ENCODE measurements at regions not wholly inside any gene's neighbourhood (a gene's known extent, or its start where the extent isn't known, plus 50 kb on each side); places are given as distances from the start of the nearest gene placed in this dataset.

- Mint-ChIP-seq H3K27ac (no peak overlapping the region), H3K27me3 (peaks cover under 1% of the 10 kb centered on the region), H3K36me3 (ENCODE audit: low read depth) (no peaks in the 10 kb centered on the region), H3K9me3 (peaks cover under 1% of the 10 kb centered on the region), H3K4me1 (ENCODE audit: low read depth) (peaks cover 30% of the 10 kb centered on the region), H3K4me3 (no peak overlapping the region)
- H3K36me3 ChIP-seq (ENCODE audit: insufficient read depth, low read length), result no peaks in the 10 kb centered on the region
- POLR2A ChIA-PET, result no interaction called here
- ATAC-seq (ENCODE audit: poor library complexity) (no peak), DNase-seq (no peak)
- CTCF ChIA-PET, result no interaction called here
- no peak overlapping the region for H3K27ac ChIP-seq (ENCODE audit: low read depth in 1 of 2, low read length in 2 of 2)
- no peaks in the 10 kb centered on the region for H3K9me3 ChIP-seq (ENCODE audit: control insufficient read depth in 1 of 2, insufficient read depth in 1 of 2, low read length in 2 of 2)
- no peak overlapping the region for H3K4me3 ChIP-seq (ENCODE audit: low read length)
- no peaks in the 10 kb centered on the region for H3K27me3 ChIP-seq (ENCODE audit: control insufficient read depth in 1 of 2, insufficient read depth in 2 of 2, low read length in 2 of 2)
- intact Hi-C loops (cut with DNase I, micrococcal nuclease), result no loop called here
- TF ChIP-seq CTCF (IDR thresholded peaks at IDR 0.05), result no peak
- peaks cover 21% of the 10 kb centered on the region for H3K4me1 ChIP-seq (ENCODE audit: insufficient read depth, low read length)
Measured at GRCh38 chr5:133828722-133829121, 139.7 kb downstream of the C5orf15 start.

DNA sequence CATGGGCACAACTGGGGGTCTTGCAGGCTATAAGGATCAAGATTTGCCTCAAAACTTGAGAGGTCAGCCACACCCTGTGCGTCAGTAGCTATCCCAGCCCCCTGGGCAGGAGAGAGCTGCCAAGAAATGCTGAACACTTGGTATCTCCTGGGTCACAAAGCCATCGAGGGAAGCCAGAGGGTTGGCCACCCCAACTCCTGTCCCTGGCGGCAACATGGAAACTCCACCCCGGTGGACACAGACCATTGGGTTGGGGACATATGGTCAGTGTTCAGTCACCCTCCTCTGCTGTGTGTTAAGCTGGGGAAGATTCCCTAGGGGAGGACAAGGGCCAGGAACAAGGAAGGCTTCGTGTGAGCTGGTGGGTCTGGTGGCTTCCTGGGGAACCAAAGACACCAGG is 140.6 kb downstream of the C5orf15 start:
- Mint-ChIP-seq H3K4me1 (ENCODE audit: low read depth) (peaks cover 36% of the 10 kb centered on the region), H3K27me3 (peaks cover 2% of the 10 kb centered on the region), H3K27ac (no peak overlapping the region), H3K36me3 (ENCODE audit: low read depth) (no peaks in the 10 kb centered on the region), H3K9me3 (no peaks in the 10 kb centered on the region), H3K4me3 (no peak overlapping the region)
- Histone ChIP-seq H3K4me1 (ENCODE audit: insufficient read depth, low read length) (peaks cover 21% of the 10 kb centered on the region), H3K4me3 (ENCODE audit: low read length) (no peak overlapping the region), H3K27ac (ENCODE audit: low read depth in 1 of 2, low read length in 2 of 2) (no peak overlapping the region), H3K27me3 (ENCODE audit: control insufficient read depth in 1 of 2, insufficient read depth in 2 of 2, low read length in 2 of 2) (no peaks in the 10 kb centered on the region), H3K9me3 (ENCODE audit: control insufficient read depth in 1 of 2, insufficient read depth in 1 of 2, low read length in 2 of 2) (no peaks in the 10 kb centered on the region), H3K36me3 (ENCODE audit: insufficient read depth, low read length) (no peaks in the 10 kb centered on the region)
- POLR2A ChIA-PET, result no interaction called here
- intact Hi-C loops (cut with DNase I, micrococcal nuclease), result no loop called here
- DNase-seq, result no peak
- TF ChIP-seq CTCF (IDR thresholded peaks at IDR 0.05), result no peak
- no peak for ATAC-seq (ENCODE audit: poor library complexity)
- CTCF ChIA-PET, result no interaction called here

- no peak overlapping the region for H3K4me3 ChIP-seq (ENCODE audit: low read length)
- CTCF ChIA-PET, result no interaction called here
- H3K9me3 Mint-ChIP-seq, result no peaks in the 10 kb centered on the region
- TF ChIP-seq CTCF (IDR thresholded peaks at IDR 0.05), result no peak
- H3K27ac Mint-ChIP-seq, result no peak overlapping the region
- no peaks in the 10 kb centered on the region for H3K27me3 ChIP-seq (ENCODE audit: control insufficient read depth in 1 of 2, insufficient read depth in 2 of 2, low read length in 2 of 2)
- no peaks in the 10 kb centered on the region for H3K36me3 ChIP-seq (ENCODE audit: insufficient read depth, low read length)
- H3K36me3 Mint-ChIP-seq (ENCODE audit: low read depth), result no peaks in the 10 kb centered on the region
- H3K27me3 Mint-ChIP-seq, result peaks cover 3% of the 10 kb centered on the region
- ATAC-seq (ENCODE audit: poor library complexity), result no peak
- POLR2A ChIA-PET, result no interaction called here
- peaks cover 41% of the 10 kb centered on the region for H3K4me1 Mint-ChIP-seq (ENCODE audit: low read depth)
- H3K4me3 Mint-ChIP-seq, result no peak overlapping the region
- no peaks in the 10 kb centered on the region for H3K9me3 ChIP-seq (ENCODE audit: control insufficient read depth in 1 of 2, insufficient read depth in 1 of 2, low read length in 2 of 2)
- intact Hi-C loops (cut with DNase I, micrococcal nuclease), result no loop called here
- no peak for DNase-seq
- H3K4me1 ChIP-seq (ENCODE audit: insufficient read depth, low read length), result peaks cover 21% of the 10 kb centered on the region
- no peak overlapping the region for H3K27ac ChIP-seq (ENCODE audit: low read depth in 1 of 2, low read length in 2 of 2)
Measured at GRCh38 chr5:133827011-133827410, 141.4 kb downstream of the C5orf15 start.
